Astrocyte (in vitro differentiated cells and primary cell): ENCODE measurements at regions not wholly inside any gene's neighbourhood (a gene's known extent, or its start where the extent isn't known, plus 50 kb on each side); places are given as distances from the start of the nearest gene placed in this dataset.
"Not testable (repeated sequence)": the region's sequence is repeated elsewhere in the genome, so short reads cannot be mapped to it uniquely, and the experiment has no call there.

Experiments
- DNase-seq: peaks from one replicate; pipeline ENCODE4 v3.0.0-alpha.2; 2010; ENCODE audit warnings: low read depth
- FAIRE-seq: peaks from 2 replicates; lab custom pipeline; 2011; peaks lifted over from hg19 to GRCh38; lab: Jason Lieb, UNC
- H2AFZ ChIP-seq: 2 replicates; pipeline ENCODE4 v1.6.0; 2012; ENCODE audit warnings: low read depth, low read length, inconsistent platforms
- H3K27ac ChIP-seq: 2 replicates; pipeline ENCODE4 v1.5.1; 2011; ENCODE audit warnings: low read depth, low read length, inconsistent platforms
- H3K27me3 ChIP-seq: 2 replicates; pipeline ENCODE4 v1.6.0; 2011; ENCODE audit warnings: low read length, inconsistent platforms; ENCODE audit not compliant: insufficient read depth
- H3K36me3 ChIP-seq: 2 replicates; pipeline ENCODE4 v1.5.1; 2011; ENCODE audit warnings: low read length, inconsistent platforms; ENCODE audit not compliant: insufficient read depth
- H3K4me1 ChIP-seq: 2 replicates; pipeline ENCODE4 v1.5.1; 2011; ENCODE audit warnings: low read length, inconsistent platforms; ENCODE audit not compliant: insufficient read depth
- H3K4me2 ChIP-seq: 2 replicates; pipeline ENCODE4 v1.6.0; 2012; ENCODE audit warnings: low read length, inconsistent platforms
- H3K4me3 ChIP-seq: 2 replicates; pipeline ENCODE4 v1.5.1; 2011; ENCODE audit warnings: low read depth, mild to moderate bottlenecking, low read length, inconsistent platforms; ENCODE audit not compliant: insufficient read depth
- H3K79me2 ChIP-seq: 2 replicates; pipeline ENCODE4 v1.6.0; 2012; ENCODE audit warnings: mild to moderate bottlenecking, low read length, inconsistent platforms; ENCODE audit not compliant: insufficient read depth
- H3K9ac ChIP-seq: 2 replicates; pipeline ENCODE4 v1.6.0; 2012; ENCODE audit warnings: mild to moderate bottlenecking, low read length, inconsistent platforms
- H3K9me3 ChIP-seq: 2 replicates; pipeline ENCODE4 v1.5.1; 2012; ENCODE audit warnings: low read depth, mild to moderate bottlenecking, low read length, inconsistent platforms; ENCODE audit not compliant: insufficient read depth
- H4K20me1 ChIP-seq: 2 replicates; pipeline ENCODE4 v1.6.0; 2012; ENCODE audit warnings: low read length, inconsistent platforms; ENCODE audit not compliant: insufficient read depth
- H3K27ac Mint-ChIP-seq: one replicate; pipeline ENCODE4 v1.8.0; 2021; ENCODE audit warnings: mild to moderate bottlenecking, mixed read lengths; ENCODE audit not compliant: unreplicated experiment
- H3K27me3 Mint-ChIP-seq: one replicate; pipeline ENCODE4 v1.8.0; 2021; ENCODE audit warnings: low read depth, mixed read lengths; ENCODE audit not compliant: unreplicated experiment
- H3K36me3 Mint-ChIP-seq: one replicate; pipeline ENCODE4 v1.8.0; 2021; ENCODE audit warnings: low read depth, mixed read lengths; ENCODE audit not compliant: unreplicated experiment
- H3K4me1 Mint-ChIP-seq: one replicate; pipeline ENCODE4 v1.8.0; 2021; ENCODE audit warnings: low read depth, mixed read lengths; ENCODE audit not compliant: unreplicated experiment
- H3K4me3 Mint-ChIP-seq: one replicate; pipeline ENCODE4 v1.8.0; 2021; ENCODE audit warnings: mild to moderate bottlenecking, moderate library complexity, mixed read lengths; ENCODE audit not compliant: unreplicated experiment
- H3K9me3 Mint-ChIP-seq: one replicate; pipeline ENCODE4 v1.8.0; 2021; ENCODE audit warnings: mild to moderate bottlenecking, mixed read lengths; ENCODE audit not compliant: unreplicated experiment
- CTCF ChIP-seq: IDR thresholded peaks from 2 replicates; pipeline ENCODE4 v1.5.1; 2011; ENCODE audit warnings: low read depth, mild to moderate bottlenecking, inconsistent platforms, low read length, moderate library complexity; ENCODE audit not compliant: insufficient read depth
- EZH2 ChIP-seq: IDR thresholded peaks from 2 replicates; pipeline ENCODE4 v1.6.1; 2012; ENCODE audit warnings: mild to moderate bottlenecking, low read length, inconsistent platforms; ENCODE audit not compliant: insufficient read depth

- TF ChIP-seq CTCF (no peak), EZH2 (no peak)
- no peak for FAIRE-seq
- no peak overlapping the region for H3K4me3 Mint-ChIP-seq
- H3K4me1 Mint-ChIP-seq, result no peaks in the 10 kb centered on the region
- Histone ChIP-seq H3K9ac (no peak overlapping the region), H3K27me3 (no peaks in the 10 kb centered on the region), H3K4me3 (no peak overlapping the region), H3K36me3 (no peaks in the 10 kb centered on the region), H3K4me2 (no peak overlapping the region), H3K4me1 (no peaks in the 10 kb centered on the region), H4K20me1 (no peaks in the 10 kb centered on the region), H2AFZ (no peak overlapping the region), H3K9me3 (no peaks in the 10 kb centered on the region), H3K27ac (no peak overlapping the region), H3K79me2 (no peaks in the 10 kb centered on the region)
- no peak for DNase-seq
- H3K36me3 Mint-ChIP-seq, result no peaks in the 10 kb centered on the region
- no peaks in the 10 kb centered on the region for H3K27me3 Mint-ChIP-seq
- H3K27ac Mint-ChIP-seq, result no peak overlapping the region
- H3K9me3 Mint-ChIP-seq, result no peaks in the 10 kb centered on the region
These were observed 109.8 kb upstream of the ST8SIA4 start for GRCh38 chr5:101012880-101013279.

GRCh38 chr5:101009758-101010519 lies 106.9 kb upstream of the ST8SIA4 start:
- Mint-ChIP-seq H3K27me3 (no peaks in the 10 kb centered on the region), H3K36me3 (no peaks in the 10 kb centered on the region), H3K9me3 (peaks cover 9% of the 10 kb centered on the region), H3K4me1 (no peaks in the 10 kb centered on the region), H3K27ac (no peak overlapping the region), H3K4me3 (no peak overlapping the region)
- Histone ChIP-seq H4K20me1 (no peaks in the 10 kb centered on the region), H3K4me2 (no peak overlapping the region), H3K4me1 (no peaks in the 10 kb centered on the region), H3K36me3 (no peaks in the 10 kb centered on the region), H3K27me3 (no peaks in the 10 kb centered on the region), H3K9me3 (no peaks in the 10 kb centered on the region), H2AFZ (no peak overlapping the region), H3K79me2 (no peaks in the 10 kb centered on the region), H3K4me3 (no peak overlapping the region), H3K27ac (no peak overlapping the region), H3K9ac (no peak overlapping the region)
- FAIRE-seq (no peak), DNase-seq (no peak)
- no peak for TF ChIP-seq EZH2
- TF ChIP-seq CTCF, result no peak

GRCh38 chr5:100992354-100992753 lies 89.3 kb upstream of the ST8SIA4 start:
- Mint-ChIP-seq H3K36me3 (no peaks in the 10 kb centered on the region), H3K27ac (no peak overlapping the region), H3K27me3 (no peaks in the 10 kb centered on the region), H3K4me3 (no peak overlapping the region), H3K9me3 (peaks cover 3% of the 10 kb centered on the region), H3K4me1 (no peaks in the 10 kb centered on the region)
- DNase-seq (no peak), FAIRE-seq (no peak)
- Histone ChIP-seq H4K20me1 (no peaks in the 10 kb centered on the region), H3K9me3 (no peaks in the 10 kb centered on the region), H3K4me1 (no peaks in the 10 kb centered on the region), H3K27ac (no peak overlapping the region), H2AFZ (no peak overlapping the region), H3K27me3 (no peaks in the 10 kb centered on the region), H3K4me3 (no peak overlapping the region), H3K4me2 (no peak overlapping the region), H3K79me2 (no peaks in the 10 kb centered on the region), H3K9ac (no peak overlapping the region), H3K36me3 (no peaks in the 10 kb centered on the region)
- TF ChIP-seq EZH2 (no peak), CTCF (no peak)

- H3K36me3 ChIP-seq, H3K9me3 ChIP-seq, H3K27ac ChIP-seq, H3K27me3 Mint-ChIP-seq, H2AFZ ChIP-seq, H3K79me2 ChIP-seq, H3K27me3 ChIP-seq, FAIRE-seq, H3K36me3 Mint-ChIP-seq, H3K9me3 Mint-ChIP-seq, H3K4me3 Mint-ChIP-seq, H3K27ac Mint-ChIP-seq, H3K4me3 ChIP-seq, H3K4me1 Mint-ChIP-seq, DNase-seq, H3K4me2 ChIP-seq, H3K9ac ChIP-seq, H3K4me1 ChIP-seq, H4K20me1 ChIP-seq: not testable (repeated sequence)
These were observed 80.5 kb upstream of the ST8SIA4 start for GRCh38 chr5:100983601-100984000.
